PC-9 (cell line): ENCODE measurements at regions not wholly inside any gene's neighbourhood (a gene's known extent, or its start where the extent isn't known, plus 50 kb on each side); places are given as distances from the start of the nearest gene placed in this dataset.

Experiments used
- BruUV-seq: library from RNA; stranded (reverse); fragments of 400-500 nt; replicated peaks from 2 replicates; lab custom pipeline; 2021; lab: Mats Ljungman, UMichigan
- CTCF ChIA-PET: fragments of 300-600 bp; sonication (Branson Sonifier 250); formaldehyde crosslinking; loops from one replicate; lab custom pipeline; 2022; ENCODE audit warnings: antibody characterized with exemption; lab: Charles Lee
- POLR2A ChIA-PET: fragments of 300-600 bp; sonication (Branson Sonifier 250); formaldehyde crosslinking; loops from one replicate; lab custom pipeline; 2022; ENCODE audit warnings: antibody characterized with exemption; ENCODE audit not compliant: unreplicated experiment; lab: Charles Lee
- DNase-seq, 2 experiments: peaks; one replicate each; pipeline versions ENCODE4 v3.0.0 to v3.0.0-alpha.2; 2015 to 2022; ENCODE audit warnings: mixed read lengths in 1 of 2
- H2AFZ ChIP-seq: fragments of 200-600 bp; sonication (generic); 2 replicates; pipeline ENCODE4 v1.8.1; 2017; ENCODE audit warnings: antibody characterized with exemption
- H3F3A ChIP-seq: fragments of 200-600 bp; sonication (generic); 2 replicates; pipeline ENCODE4 v1.8.1; 2017; ENCODE audit warnings: antibody characterized with exemption, mild to moderate bottlenecking, low read depth; ENCODE audit not compliant: insufficient read depth
- H3K27ac ChIP-seq: fragments of 200-600 bp; sonication (generic); 2 replicates; pipeline ENCODE4 v1.6.1; 2016; ENCODE audit warnings: mixed run types
- H3K27me3 ChIP-seq: fragments of 200-600 bp; sonication (generic); 2 replicates; pipeline ENCODE4 v1.6.1; 2016; ENCODE audit warnings: low read depth, mixed run types; ENCODE audit not compliant: insufficient read depth
- H3K36me3 ChIP-seq: fragments of 200-600 bp; sonication (generic); 2 replicates; pipeline ENCODE4 v1.6.1; 2016; ENCODE audit warnings: low read depth, mixed run types
- H3K4me1 ChIP-seq: fragments of 200-600 bp; sonication (generic); replicated peaks from 2 replicates; pipeline ENCODE4 v1.6.1; 2016; ENCODE audit warnings: mixed run types; ENCODE audit not compliant: insufficient read depth
- H3K4me2 ChIP-seq: fragments of 200-600 bp; sonication (generic); 2 replicates; pipeline ENCODE4 v1.6.1; 2017; ENCODE audit warnings: mixed run types
- H3K4me3 ChIP-seq: fragments of 200-600 bp; sonication (generic); 2 replicates; pipeline ENCODE4 v1.6.1; 2016; ENCODE audit warnings: mixed run types
- H3K79me2 ChIP-seq: fragments of 200-600 bp; sonication (generic); 2 replicates; pipeline ENCODE4 v1.6.1; 2017; ENCODE audit warnings: low read depth, mixed run types
- H3K9me2 ChIP-seq: fragments of 200-600 bp; sonication (generic); 2 replicates; pipeline ENCODE4 v1.8.1; 2017; ENCODE audit warnings: mild to moderate bottlenecking; ENCODE audit not compliant: insufficient read depth
- H3K9me3 ChIP-seq: fragments of 200-600 bp; sonication (generic); 2 replicates; pipeline ENCODE4 v1.8.1; 2016; ENCODE audit warnings: low read depth; ENCODE audit not compliant: insufficient read depth
- H4K20me1 ChIP-seq: fragments of 200-600 bp; sonication (generic); 2 replicates; pipeline ENCODE4 v1.8.1; 2017; ENCODE audit not compliant: insufficient read depth
- EZH2 ChIP-seq: fragments of 200-600 bp; sonication (generic); IDR thresholded peaks from 2 replicates; pipeline ENCODE4 v1.8.0; 2017; ENCODE audit warnings: antibody characterized with exemption, low read depth
- intact Hi-C: fragments of 100-400 bp; cut with micrococcal nuclease; formaldehyde crosslinking; loops from one replicate; pipeline ENCODE4 v1.10.0; 2022; ENCODE audit not compliant: unreplicated experiment
- TF ChIP-seq, protein P1 (sequence below): fragments of 200-600 bp; sonication (generic); conservative IDR thresholded peaks from 2 replicates; pipeline ENCODE4 v1.6.1; 2017; ENCODE audit warnings: mixed run types, antibody characterized with exemption, mild to moderate bottlenecking, moderate library complexity

DNA sequence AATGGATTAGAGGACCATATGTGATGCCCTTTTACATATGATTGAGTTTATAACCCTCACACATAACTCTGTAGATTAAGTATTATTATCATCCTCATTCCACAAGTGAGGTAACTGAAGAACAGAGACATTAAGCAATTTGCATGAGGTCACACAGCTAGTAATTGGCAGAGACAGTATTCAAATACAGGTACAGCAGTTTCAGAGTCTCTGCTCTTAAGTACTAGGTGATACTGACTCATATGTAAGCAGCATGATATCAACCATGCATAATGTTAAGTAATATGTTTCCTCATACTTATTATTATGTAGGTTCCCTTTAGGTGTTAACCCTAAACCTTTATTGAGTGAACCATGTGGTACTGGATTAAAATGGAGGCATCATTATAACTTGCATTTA lies 1562.4 kb upstream of the RAG2 start:
- DNase-seq: no peak
- H3K27ac ChIP-seq: no peak overlapping the region
- no peaks in the 10 kb centered on the region for H3K4me1 ChIP-seq
- no peaks in the 10 kb centered on the region for H3F3A ChIP-seq
- no peak overlapping the region for H3K4me2 ChIP-seq
- no peaks in the 10 kb centered on the region for H3K9me2 ChIP-seq
- no peaks in the 10 kb centered on the region for H3K36me3 ChIP-seq
- BruUV-seq: no TSS peak
- no peaks in the 10 kb centered on the region for H3K9me3 ChIP-seq
- TF ChIP-seq, protein P1, sequence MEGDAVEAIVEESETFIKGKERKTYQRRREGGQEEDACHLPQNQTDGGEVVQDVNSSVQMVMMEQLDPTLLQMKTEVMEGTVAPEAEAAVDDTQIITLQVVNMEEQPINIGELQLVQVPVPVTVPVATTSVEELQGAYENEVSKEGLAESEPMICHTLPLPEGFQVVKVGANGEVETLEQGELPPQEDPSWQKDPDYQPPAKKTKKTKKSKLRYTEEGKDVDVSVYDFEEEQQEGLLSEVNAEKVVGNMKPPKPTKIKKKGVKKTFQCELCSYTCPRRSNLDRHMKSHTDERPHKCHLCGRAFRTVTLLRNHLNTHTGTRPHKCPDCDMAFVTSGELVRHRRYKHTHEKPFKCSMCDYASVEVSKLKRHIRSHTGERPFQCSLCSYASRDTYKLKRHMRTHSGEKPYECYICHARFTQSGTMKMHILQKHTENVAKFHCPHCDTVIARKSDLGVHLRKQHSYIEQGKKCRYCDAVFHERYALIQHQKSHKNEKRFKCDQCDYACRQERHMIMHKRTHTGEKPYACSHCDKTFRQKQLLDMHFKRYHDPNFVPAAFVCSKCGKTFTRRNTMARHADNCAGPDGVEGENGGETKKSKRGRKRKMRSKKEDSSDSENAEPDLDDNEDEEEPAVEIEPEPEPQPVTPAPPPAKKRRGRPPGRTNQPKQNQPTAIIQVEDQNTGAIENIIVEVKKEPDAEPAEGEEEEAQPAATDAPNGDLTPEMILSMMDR: no peak
- TF ChIP-seq EZH2: no peak
- intact Hi-C loops: no loop called here
- POLR2A ChIA-PET: no interaction called here
- no peaks in the 10 kb centered on the region for H3K27me3 ChIP-seq
- CTCF ChIA-PET: no interaction called here
- no peak overlapping the region for H2AFZ ChIP-seq
- no peaks in the 10 kb centered on the region for H4K20me1 ChIP-seq
- no peaks in the 10 kb centered on the region for H3K79me2 ChIP-seq
- no peak overlapping the region for H3K4me3 ChIP-seq

- no peak overlapping the region for H3K4me3 ChIP-seq
- no peak for DNase-seq
- H2AFZ ChIP-seq: no peak overlapping the region
- H3K36me3 ChIP-seq: no peaks in the 10 kb centered on the region
- H3K9me2 ChIP-seq: no peaks in the 10 kb centered on the region
- TF ChIP-seq, protein P1: no peak
- no peak for TF ChIP-seq EZH2
- no peaks in the 10 kb centered on the region for H3K9me3 ChIP-seq
- intact Hi-C loops: no loop called here
- H3K4me1 ChIP-seq: no peaks in the 10 kb centered on the region
- POLR2A ChIA-PET: interaction anchor here (0.6 kb wide), 1 partner anchor 10 kb away, joined by 3 read pairs; no protein-coding TSS in a partner anchor
- no peak overlapping the region for H3K4me2 ChIP-seq
- H3K27me3 ChIP-seq: no peaks in the 10 kb centered on the region
- no TSS peak for BruUV-seq
- CTCF ChIA-PET: no interaction called here
- no peaks in the 10 kb centered on the region for H3F3A ChIP-seq
- no peaks in the 10 kb centered on the region for H4K20me1 ChIP-seq
- no peak overlapping the region for H3K27ac ChIP-seq
- H3K79me2 ChIP-seq: no peaks in the 10 kb centered on the region
Observed at GRCh38 chr11:38159038-38159437, 1561.0 kb upstream of the RAG2 start.

GRCh38 chr11:38156495-38157146 lies 1558.6 kb upstream of the RAG2 start:
- Histone ChIP-seq H3K9me2 (no peaks in the 10 kb centered on the region), H3K27ac (no peak overlapping the region), H2AFZ (no peak overlapping the region), H3F3A (no peaks in the 10 kb centered on the region), H3K4me3 (no peak overlapping the region), H3K79me2 (no peaks in the 10 kb centered on the region), H3K4me1 (no peaks in the 10 kb centered on the region), H3K9me3 (0 out of 2 replicates have a peak, but pooled peaks cover 5% of the 10 kb centered on the region), H3K4me2 (no peak overlapping the region), H4K20me1 (no peaks in the 10 kb centered on the region), H3K36me3 (no peaks in the 10 kb centered on the region), H3K27me3 (no peaks in the 10 kb centered on the region)
- POLR2A ChIA-PET: interaction anchor here (0.6 kb wide), 1 partner anchor 12 kb away, joined by 6 read pairs; no protein-coding TSS in a partner anchor
- DNase-seq: no peak
- intact Hi-C loops: no loop called here
- TF ChIP-seq, protein P1: no peak
- TF ChIP-seq EZH2: no peak
- CTCF ChIA-PET: no interaction called here
- no TSS peak for BruUV-seq
